ENCODE measurements at regions not wholly inside any gene's neighbourhood (a gene's known extent, or its start where the extent isn't known, plus 50 kb on each side); places are given as distances from the start of the nearest gene placed in this dataset. TPM values are rescaled to one million over a fixed set of nuclear protein-coding genes. Genes with fewer than 3 reads are reported as not detected.
"Not testable (repeated sequence)": the region's sequence is repeated elsewhere in the genome, so short reads cannot be mapped to it uniquely, and the experiment has no call there.

DNA sequence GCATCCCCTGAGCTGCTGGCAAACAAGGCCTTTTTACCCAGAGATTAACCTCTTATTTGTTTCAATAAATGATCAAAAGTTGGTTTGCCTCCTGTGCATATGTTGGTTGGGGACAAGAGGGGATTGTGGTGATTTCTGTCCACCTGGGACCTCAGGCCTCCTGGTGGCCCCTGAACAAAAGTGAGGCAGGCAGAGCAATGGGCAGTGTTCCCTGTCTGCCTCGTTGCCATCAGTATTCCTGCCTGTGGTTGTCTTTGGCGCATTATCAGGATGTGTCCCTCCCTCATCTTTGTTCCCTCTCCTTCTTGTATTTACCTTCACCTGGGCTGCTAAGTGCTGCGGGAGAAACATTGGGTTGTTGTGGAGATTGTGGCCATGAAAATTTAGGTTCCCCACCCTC lies 65.3 kb upstream of the DRD5 start:
- TF ChIP-seq, protein P1, sequence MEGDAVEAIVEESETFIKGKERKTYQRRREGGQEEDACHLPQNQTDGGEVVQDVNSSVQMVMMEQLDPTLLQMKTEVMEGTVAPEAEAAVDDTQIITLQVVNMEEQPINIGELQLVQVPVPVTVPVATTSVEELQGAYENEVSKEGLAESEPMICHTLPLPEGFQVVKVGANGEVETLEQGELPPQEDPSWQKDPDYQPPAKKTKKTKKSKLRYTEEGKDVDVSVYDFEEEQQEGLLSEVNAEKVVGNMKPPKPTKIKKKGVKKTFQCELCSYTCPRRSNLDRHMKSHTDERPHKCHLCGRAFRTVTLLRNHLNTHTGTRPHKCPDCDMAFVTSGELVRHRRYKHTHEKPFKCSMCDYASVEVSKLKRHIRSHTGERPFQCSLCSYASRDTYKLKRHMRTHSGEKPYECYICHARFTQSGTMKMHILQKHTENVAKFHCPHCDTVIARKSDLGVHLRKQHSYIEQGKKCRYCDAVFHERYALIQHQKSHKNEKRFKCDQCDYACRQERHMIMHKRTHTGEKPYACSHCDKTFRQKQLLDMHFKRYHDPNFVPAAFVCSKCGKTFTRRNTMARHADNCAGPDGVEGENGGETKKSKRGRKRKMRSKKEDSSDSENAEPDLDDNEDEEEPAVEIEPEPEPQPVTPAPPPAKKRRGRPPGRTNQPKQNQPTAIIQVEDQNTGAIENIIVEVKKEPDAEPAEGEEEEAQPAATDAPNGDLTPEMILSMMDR (IDR thresholded peaks at IDR 0.05; ENCODE audit: partially characterized antibody, unreplicated experiment): no peak
- H3K36me3 Mint-ChIP-seq (ENCODE audit: unreplicated experiment): no peaks in the 10 kb centered on the region
- H3K4me3 Mint-ChIP-seq (ENCODE audit: unreplicated experiment): no peak overlapping the region
- no peaks in the 10 kb centered on the region for H3K27me3 Mint-ChIP-seq (ENCODE audit: unreplicated experiment)
- no peaks in the 10 kb centered on the region for H3K9me3 Mint-ChIP-seq (ENCODE audit: unreplicated experiment)
- no peaks in the 10 kb centered on the region for H3K4me1 Mint-ChIP-seq (ENCODE audit: low read depth, unreplicated experiment)
- H3K27ac Mint-ChIP-seq (ENCODE audit: unreplicated experiment): no peak overlapping the region
- no peak for DNase-seq

DNA sequence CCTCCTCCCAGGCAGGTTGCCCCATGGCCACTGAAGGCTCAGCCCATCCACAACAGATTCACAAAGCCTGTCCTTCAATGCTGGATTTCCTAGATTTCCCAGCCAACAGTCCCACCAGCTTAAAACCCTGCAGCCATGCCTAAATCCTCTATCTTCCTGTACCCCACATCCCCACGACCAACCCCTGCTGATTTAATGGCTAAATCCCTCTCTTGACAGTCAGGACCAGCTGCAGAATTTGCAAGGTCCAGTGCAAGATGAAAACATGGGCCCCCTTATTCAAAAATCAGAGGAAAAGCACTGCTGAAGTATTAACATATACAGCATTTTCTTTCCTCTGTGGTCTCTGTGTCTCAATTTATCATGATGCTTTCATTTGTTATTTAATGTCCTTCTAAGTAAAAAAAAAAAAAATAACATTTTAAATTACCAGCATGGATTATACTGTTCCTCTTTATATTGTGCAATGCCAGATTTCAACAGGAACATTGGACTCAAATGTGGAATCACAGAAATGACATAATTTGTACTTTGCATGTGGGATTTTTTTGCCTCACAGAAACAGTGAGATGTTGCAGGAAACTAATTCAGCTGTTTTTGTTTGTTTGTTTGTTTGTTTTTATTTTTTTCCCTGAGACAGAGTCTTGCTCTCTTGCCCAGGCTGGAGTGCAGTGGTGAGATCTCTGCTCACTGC lies 63.0 kb upstream of the DRD5 start:
- not testable (repeated sequence) for H3K36me3 Mint-ChIP-seq (ENCODE audit: unreplicated experiment); H3K27me3 Mint-ChIP-seq (ENCODE audit: unreplicated experiment); H3K4me1 Mint-ChIP-seq (ENCODE audit: low read depth, unreplicated experiment); H3K27ac Mint-ChIP-seq (ENCODE audit: unreplicated experiment); DNase-seq; H3K4me3 Mint-ChIP-seq (ENCODE audit: unreplicated experiment); H3K9me3 Mint-ChIP-seq (ENCODE audit: unreplicated experiment)

DNA sequence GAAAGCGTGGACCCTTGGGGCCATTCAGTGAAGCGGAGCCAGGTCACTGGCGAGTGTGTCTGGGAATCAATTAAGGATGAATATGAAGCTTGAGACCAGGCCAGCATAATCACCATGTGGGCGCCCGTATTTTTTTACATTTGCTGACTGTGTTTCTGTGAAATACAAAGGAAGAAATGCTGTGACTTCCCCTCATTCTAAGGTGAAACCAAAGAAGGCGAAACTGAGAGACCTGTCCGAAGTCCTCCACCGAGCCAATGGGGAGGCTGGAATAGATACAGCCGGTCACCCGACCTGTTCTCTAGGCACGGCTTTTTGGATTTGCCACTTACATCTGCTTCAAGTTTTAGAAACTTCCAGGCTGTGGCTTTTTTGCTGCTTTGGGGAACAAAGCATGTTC lies 59.3 kb upstream of the DRD5 start:
- DNase-seq; H3K4me3 Mint-ChIP-seq (ENCODE audit: unreplicated experiment); H3K4me1 Mint-ChIP-seq (ENCODE audit: low read depth, unreplicated experiment); H3K27ac Mint-ChIP-seq (ENCODE audit: unreplicated experiment); H3K27me3 Mint-ChIP-seq (ENCODE audit: unreplicated experiment); H3K36me3 Mint-ChIP-seq (ENCODE audit: unreplicated experiment); H3K9me3 Mint-ChIP-seq (ENCODE audit: unreplicated experiment): not testable (repeated sequence)

Small RNA genes in the stretch of these regions (microRNA-seq; reads per million reads assigned to microRNA genes)
- not detected for gene MIR548I2 (ENCODE audit: unreplicated experiment)
